NCI-H524 treated with DMSO at 0.1 percent for 48 hours (cell line): ENCODE measurements at regions not wholly inside any gene's neighbourhood (a gene's known extent, or its start where the extent isn't known, plus 50 kb on each side); places are given as distances from the start of the nearest gene placed in this dataset.

ENCODE experiments used
- DNase-seq: peaks from one replicate; lab custom pipeline; 2025; lab: John Stamatoyannopoulos, UW

DNA sequence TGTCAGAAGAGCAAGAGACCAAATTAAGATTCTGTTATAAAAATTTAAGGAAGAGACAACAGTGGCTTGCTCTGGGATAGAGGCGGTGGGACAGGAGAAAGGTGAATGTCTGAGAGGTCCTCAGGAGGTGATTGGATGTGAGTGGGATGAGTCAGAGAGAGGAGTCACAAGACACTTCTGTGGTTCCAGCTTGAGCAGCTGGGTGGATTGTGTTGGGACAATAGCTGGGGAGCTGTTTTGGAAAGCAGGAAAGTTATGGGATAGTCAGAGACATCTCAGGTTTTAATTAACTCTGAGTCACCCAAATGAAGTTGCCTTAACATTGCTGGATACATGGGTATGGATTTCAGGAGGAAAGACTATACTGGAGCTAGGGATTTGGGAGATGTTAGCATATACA, 218.0 kb upstream of the TRIB2 start:
- DNase-seq = no peak

DNA sequence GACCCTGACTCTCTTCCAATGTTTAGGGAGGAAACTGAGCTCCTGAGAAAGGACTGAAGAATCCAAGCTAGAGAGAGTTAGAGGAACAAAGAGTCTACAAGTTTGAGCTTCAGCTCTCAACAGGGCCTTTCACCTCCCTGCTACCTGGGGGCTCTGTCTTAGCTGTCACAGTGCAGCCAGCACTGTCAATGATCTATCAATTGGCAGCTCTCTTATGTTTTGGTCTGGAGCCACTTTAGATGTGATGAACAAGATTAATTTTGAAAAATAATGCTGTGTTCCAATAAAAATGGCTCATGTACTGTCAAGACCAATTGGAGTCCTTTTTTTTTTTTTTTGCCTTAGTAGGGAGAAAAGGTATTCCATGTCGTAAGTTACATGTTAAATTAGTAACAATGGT, 215.8 kb upstream of the TRIB2 start:
- no peak for DNase-seq

DNA sequence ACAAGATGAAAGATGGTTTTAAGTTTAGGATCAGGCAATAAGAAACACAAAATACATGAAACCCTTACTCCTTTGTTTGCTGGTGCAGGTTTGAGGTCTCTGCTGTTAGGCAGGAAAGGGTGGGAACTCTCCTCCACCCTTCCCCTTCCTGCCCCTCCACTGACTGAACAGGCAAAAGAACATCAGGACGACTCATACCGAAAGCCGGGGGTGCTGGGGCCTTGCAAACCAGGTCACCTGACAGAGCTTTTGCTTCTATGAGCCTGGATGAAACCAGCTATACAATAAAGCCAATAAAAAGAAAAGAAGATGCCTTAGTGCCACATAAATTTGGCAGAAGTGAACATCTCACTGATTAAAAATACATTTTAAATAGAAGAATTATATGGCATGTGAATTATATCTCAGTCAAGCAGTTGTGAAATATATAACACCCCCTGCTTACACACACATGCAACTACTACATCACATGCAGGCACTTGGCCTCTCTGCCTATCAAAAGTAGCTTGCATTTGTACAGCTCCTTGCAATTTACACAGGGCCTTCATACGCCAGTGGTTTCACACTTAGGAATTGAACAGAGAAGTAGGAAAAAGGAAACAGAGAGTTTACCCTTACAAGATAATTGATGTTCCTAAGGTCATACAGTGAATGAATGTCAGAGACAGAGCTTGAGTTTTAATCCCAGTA, 215.1 kb upstream of the TRIB2 start:
- no peak for DNase-seq

DNA sequence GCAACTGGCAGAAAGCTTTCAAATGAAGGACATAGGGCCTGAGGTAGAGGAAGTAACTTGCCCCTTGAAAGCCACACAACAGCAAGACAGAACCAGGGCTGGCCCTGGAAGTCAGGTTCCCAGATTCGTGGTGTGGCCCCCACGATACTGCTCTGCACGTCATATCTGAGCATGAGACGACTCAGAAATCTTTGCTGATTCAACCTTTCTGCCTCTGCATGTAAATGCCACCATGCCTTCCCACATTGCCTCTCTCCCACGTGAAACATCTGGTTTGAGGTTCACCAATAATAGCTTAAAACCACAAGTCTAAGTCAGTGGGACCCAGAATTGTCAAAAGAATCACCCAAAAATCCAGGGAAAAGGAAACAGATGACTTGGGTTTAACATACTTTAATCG, 214.0 kb upstream of the TRIB2 start:
- no peak for DNase-seq

DNA sequence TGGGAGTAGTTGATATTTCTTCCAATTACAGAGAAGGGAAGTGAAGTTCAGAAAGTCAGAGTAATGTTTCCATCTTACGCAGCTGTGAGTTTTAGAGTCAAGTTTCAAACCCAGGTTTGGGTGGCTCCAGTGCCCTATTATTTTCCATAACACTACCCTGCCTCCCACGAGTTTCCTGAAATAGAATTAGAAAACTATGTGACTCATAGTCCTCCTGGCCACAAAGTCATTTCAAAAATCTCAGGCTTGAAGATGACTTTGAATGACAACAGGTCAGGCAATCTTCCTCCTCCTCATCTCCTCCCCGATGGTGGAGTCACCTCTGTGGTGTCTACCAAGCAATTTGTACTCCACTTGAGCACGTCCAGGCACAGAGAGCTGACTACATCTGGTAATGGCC, 212.3 kb upstream of the TRIB2 start:
- no peak for DNase-seq

DNA sequence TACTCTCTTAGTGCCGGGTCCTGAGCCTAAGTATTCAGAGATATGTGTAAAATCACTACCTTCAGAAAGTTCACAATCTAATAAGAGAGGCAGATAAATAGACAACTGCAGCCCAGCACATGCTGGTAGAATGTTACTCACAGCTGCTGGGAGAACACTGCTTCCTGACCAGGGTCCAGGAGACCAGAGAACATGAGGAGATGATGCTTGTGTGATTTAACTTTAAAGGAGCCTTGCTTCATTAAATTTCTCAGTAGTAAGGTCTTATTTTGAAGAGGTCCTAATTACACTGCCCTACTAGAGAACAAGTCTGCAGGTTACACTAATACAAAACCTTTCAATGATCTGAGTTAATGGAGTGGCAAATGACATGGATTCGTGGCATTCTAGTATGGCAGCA, 209.9 kb upstream of the TRIB2 start:
- DNase-seq = no peak

DNA sequence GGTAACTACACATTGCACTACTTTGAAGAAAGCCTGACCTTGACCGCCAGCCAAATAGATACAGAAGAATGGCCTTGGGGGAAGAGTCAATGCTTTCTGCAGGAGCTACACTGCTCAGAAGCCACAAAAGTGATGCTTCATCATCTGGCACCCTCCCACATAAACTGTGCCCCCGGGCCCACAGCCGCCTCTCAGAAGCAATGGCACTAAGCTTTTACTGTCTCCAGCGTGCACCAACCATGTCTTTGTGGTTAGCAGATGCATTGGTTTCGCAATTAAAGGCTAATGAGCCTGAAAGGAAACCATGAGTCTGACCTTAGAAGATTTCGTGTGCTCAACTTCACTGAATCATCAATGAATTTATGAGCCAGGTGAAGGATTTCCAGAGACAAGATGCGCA, 209.4 kb upstream of the TRIB2 start:
- no peak for DNase-seq

DNA sequence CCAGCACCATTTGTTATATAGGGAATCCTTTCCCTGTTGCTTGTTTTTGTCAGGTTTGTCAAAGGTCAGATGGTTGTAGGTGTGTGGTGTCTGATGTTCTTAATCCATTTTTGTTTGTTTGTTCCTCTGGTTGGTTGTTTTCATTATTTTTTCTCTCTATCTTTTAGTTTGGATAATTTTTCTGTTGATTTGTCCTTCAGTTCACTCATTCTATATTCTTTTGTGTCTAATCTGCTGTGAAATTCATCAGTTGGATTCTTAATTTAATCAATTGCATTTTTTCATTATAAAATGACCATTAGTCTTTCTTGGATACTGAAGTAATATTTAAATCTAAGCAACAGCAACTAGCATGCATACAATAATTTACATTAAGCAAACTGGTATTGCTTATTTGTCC, 206.7 kb upstream of the TRIB2 start:
- DNase-seq = no peak

DNA sequence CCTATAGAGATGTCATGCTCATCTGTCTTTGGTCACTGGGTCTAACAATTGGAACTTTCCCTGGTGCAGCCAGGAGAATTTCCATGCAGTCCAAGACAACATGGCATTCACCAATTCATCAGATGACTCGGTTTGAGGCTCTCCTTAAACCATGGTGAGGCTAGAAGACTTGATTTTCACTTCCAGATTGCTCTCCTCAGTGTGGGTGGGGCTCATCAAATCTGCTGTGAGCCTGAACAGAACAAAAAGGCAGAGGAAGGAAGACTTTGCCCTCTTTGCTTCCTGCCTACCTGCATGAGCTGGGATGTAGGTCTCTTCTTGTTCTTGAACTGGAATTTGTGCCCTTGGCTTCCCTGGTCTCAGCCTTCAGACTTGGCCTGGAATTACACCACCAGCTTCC, 203.4 kb upstream of the TRIB2 start:
- no peak for DNase-seq

DNA sequence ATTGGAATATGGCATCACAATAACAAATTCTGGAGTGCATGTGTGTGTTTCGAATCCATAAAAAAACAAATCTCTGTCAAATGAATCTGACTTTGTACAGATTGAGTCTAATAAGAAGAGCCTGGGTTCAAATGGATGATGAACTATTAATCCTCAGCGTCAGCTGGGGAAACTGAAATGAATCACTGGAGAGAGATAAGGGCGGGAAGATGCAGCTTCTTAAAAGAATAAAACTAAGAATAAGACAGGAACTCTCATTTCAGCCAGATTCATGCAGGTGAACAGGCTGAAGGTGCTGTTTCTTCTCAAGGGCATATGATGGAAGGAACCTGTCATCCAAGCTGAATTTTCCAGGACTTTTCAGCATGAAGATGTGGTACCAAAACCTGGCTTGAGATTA, 202.6 kb upstream of the TRIB2 start:
- no peak for DNase-seq

DNA sequence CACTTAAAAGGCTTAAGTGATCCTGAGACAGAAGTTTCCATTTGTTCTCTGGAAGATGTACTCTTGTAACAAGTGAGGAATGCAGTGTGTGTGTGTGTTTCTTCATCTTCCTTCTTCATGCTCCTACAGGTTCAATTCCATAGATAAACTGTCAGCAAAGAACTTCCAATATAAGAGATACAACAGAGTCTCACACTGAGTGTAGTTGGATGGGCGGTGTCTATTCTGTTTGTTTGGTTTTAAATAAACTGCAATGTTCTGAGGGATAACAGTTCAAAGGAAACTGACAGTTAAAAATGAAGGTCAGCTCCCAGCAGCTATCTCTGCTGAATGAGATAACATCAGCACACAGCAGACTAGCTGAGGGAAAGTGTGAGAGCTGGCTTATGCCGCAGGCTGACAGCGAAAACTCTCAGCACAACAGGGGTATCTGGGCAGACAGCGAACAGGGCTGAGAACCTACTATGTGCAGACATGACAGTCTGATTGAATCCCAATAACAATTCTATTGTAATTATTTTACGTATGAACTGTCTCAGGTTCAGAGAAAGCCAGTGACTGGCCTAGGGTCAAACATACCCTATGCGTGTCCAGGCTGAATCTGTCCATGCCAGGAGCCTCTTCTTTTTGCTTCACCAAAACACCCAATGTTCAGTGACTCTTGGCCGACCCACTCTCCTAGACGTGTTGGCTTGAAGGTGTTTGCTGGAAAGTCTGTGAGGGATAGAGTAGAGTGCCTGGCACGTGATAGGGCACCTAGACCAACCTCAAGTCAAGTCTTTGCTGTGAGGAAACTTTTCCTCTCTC, 201.9 kb upstream of the TRIB2 start:
- DNase-seq = no peak

DNA sequence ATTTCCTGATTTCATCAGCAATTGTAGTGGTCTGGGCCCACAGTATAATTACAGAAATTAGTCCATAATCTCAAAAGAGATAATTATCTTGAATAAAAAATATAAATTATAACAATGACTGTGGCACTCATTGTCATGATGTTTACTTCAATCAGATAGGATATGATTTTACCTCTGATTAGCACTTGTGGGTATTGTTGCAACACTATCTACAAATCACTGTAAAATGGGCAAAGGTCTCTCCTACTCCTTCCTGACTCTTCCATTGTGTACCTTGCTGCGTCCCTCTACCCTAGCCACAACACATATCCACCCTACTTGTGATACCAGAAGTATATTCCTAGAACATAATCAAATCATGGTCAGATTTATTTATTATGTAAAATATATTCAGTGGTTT, 200.9 kb upstream of the TRIB2 start:
- no peak for DNase-seq

DNA sequence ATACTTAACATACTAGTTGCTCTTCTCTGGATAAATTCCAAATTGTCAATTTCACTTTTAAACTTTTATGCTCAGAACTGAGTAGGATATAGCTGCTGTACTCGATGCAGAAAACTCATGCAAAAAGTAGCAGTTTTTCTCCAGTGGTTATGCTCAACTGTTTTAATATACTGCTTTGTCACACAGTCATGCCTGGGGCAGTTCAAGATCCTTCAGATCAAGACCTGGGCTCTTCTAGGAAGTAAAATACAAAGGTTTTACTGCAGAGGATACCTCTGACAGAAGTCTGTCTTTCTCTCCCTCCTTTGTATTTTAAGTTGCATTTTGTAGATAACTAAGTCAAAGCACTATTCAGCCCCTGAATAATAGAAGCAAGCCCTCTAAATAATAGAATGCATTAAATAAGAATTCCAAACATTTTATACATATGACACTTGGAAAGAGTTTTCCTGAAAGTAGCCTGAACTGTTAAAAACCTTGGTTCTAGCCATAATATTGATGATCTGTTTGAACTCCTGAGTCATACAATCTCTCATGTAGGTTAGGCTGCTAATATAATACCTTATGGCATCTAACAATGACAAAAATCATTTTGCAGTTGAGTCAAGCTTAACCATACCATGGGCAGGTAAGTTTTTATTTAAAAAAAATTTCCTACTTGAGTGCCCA, 183.3 kb upstream of the TRIB2 start:
- DNase-seq = no peak

DNA sequence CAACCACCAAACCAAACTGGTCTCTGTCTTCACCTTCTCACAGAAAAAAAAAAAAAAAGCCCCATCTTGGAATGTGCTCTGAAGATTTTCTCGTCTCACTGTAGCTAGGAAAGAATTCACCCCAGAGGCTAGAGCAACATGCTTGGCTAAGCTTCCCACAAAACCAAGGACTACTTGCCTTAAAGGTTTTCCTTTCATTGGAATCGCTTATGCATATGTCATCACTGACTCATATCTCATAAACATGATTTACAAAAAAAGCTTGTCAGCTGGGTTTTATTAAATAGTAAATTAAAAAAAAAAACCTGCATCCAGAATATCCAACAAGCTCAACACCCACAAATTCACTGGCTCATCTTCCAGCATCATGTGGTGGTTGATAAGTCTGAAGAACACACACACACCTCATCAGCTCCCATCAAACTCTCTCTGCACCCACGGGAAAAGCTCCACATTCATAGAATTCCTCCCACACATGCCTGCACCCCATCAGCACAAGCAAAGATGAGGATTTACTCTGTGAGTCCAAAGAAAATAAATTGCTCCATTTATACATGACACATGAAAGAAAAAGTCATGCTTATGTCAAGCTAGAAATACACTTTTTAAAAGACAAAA, 182.0 kb upstream of the TRIB2 start:
- no peak for DNase-seq

DNA sequence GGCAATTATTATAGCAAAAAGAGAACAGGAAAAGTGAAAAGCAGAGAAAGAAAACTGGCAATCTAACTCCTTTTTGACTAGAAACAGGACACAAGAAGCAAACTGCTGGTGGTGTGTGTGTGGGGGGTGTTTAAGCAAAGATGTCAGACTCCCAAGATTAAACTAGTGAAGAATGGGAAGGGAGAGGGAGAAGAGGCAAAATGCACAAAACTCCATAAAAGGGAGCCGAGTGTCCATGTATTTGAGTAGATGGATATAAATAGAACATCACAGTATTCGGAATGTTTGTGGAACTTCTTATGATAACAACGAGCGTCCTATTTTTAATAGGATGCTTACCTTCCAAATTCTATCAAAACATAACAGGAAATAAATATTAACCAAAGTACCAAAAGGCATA, 179.8 kb upstream of the TRIB2 start:
- no peak for DNase-seq

DNA sequence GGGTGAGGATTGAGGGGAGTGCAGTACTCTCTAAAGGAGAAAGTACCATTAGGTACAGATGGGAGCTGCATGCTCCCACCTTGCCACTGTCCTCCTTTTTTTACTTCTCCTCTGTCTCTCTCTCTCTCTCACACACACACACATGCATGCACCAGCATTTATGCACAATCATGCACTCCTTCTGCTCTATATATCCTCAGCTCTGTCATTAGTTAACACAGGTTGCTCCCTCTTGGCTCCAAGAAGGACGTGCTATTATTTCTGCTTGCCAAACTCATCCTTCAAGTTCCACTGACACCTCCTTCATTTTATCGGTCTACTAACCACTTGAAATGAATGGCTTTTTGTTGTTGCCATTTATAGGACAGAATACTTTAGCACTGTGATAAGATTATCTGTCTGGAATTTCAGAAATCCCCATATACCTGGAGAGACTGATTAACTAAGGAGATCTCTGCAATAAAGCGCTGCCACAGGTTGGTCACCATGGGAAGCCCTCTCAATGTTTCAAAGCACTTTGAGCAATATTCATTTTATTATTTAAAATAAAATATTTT, 178.5 kb upstream of the TRIB2 start:
- peak; percentile 42 for DNase-seq

DNA sequence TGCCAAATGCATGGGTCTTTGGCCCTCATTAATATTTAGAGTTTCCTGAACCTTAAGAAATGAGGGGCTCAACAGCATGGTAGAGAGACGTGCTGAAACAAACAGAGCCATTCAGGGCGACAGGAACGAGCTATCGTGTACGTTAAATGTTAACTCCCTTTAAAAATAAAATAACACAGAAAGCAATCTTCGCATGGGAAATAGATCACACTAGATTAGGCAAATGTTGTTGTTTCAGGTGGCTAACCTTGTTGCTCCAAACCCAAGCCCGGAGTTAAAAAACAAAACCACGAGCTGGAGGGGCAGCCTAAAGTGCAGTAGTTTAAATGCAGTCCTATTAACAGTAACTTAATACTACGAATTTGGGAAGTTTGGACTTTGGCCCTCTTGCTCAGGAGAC, 177.4 kb upstream of the TRIB2 start:
- no peak for DNase-seq

DNA sequence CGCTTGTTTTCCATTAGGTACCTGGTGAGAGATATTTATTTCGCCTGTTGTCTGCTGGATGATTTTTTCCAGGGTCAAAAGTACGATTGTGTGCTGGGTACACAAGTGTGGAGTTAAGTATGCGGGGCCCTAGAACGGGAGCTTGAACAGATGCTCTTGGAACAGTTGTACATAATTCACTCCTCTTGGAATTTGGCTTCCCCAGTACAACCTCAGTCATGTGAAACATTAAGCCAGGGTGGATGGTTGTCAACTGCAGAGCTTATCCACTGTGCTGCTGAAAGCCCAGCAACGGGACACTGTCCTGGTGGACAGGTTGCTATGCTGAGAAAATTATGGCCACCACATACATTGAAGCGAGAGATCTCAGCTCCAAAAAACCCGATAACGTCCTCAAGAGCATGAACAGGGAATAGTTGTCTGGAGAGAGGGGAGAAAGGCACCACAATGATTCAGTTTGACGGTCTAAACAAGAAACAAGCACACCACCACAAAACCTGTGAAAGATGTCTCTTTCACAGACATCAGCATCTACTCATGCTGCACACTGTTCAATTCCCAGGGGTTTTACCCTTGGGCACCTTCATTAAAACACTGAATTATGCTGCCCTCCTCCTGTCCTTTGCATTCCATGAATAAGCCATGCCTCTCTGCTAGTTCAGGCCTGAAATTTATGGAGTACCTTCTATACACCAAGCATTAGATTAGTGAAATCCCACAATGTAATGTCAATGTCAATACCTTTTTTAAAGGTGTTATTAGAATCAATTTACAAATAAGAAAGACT, 176.8 kb upstream of the TRIB2 start:
- peak; percentile 18 for DNase-seq

DNA sequence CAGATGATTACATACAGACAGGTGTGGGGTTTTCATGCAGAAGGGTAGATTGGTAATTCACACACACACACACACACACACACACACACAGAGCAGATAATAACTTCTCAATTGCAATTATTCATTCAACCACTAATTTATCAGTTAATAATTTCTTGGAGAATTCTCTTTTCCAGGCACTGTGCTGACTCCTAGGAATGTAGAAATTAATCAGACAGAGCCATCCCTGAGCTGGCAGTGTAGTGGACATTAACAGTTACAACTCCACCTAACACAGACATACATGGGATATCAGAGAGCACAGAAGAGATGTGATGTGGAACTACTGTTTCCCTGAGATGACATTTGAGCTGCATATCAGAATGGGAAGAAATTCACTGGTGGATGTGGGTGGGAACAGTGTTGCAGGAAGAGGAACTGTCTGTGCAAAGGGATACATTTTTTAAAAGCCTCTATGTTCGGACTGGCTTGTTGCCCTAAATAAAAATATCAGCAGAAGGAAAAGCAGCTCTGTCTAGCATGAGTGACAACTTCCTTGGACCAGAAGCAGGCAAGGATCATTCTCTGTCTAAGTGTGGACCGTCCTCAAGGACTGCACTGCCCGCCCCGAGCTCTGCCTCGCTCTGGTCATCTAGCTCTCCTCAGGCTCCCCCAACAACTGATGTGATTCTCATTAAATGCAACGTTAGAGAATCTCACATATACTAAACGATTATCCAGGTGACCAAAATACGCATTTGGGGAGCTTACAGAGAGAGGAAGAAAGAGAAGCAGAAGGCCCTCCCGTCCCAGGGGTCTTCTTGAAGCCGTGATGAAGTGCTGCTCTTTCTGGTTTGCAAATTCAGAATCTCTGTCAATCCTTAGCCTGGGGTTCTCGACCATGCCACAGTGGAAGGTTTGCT, 173.4 kb upstream of the TRIB2 start:
- no peak for DNase-seq

DNA sequence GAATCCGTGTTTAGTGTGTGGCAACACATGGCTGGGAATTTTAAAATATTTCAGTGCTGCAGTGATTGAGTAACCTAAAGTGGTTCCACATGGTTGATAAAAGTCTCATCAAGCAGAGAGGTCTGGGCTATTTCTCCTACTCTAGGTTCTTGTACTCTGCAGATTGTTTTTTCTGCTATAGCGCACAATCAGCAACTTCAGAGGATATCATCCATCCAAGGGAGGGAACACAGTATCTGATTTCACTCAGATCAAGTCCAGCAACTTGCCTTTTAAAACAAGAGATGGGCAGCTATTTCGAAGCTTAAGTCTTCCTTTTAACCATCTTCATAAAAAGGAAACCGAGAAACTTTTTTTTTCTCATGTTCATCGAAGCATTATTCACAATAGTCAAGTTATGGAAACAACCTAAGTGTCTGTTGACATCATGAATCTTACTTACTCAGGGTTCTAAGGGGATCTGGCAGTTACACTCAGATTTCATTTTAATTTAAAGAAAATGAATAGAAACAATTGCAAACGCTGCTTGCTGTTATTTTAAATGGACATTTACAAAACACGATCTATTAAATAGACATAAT, 172.7 kb upstream of the TRIB2 start:
- no peak for DNase-seq
